ENCODE measurements at regions not wholly inside any gene's neighbourhood (a gene's known extent, or its start where the extent isn't known, plus 50 kb on each side); places are given as distances from the start of the nearest gene placed in this dataset.

DNA sequence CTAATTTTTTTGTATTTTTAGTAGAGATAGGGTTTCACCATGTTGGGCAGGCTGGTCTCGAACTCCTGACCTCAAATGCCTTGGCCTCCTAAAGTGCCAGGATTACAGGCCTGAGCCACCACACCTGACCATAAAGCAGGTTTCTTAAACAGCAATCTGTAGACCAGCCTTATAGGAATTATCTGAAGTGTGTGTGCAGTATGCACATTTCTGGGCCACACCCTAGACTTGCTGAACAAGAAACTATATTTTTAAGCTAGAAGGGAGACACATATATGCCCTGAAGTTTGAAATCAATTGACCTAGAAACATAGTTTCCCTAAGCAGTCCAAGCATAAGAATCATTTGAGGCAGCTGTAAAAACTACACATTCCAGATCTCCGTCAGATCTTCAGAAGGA lies 805.7 kb downstream of the TUSC7 start:
- no peak overlapping the region for H3K27ac ChIP-seq (replicated peaks)

GRCh38 chr3:117518364-117518763 lies 808.8 kb downstream of the TUSC7 start:
- H3K27ac ChIP-seq (replicated peaks), result no peak overlapping the region
- H3K27me3 ChIP-seq (ENCODE audit: low read depth), result no peaks in the 10 kb centered on the region
- no peaks in the 10 kb centered on the region for H3K9me3 ChIP-seq (replicated peaks)
- intact Hi-C loops (cut with micrococcal nuclease), result no loop called here
- no peak for DNase-seq
- no peak overlapping the region for H3K4me3 ChIP-seq
- H3K36me3 ChIP-seq, result no peaks in the 10 kb centered on the region
- H3K4me1 ChIP-seq, result no peaks in the 10 kb centered on the region
- no peak for TF ChIP-seq CTCF (IDR thresholded peaks at IDR 0.05; ENCODE audit: borderline replicate concordance)

More for the DNA sequence above, 805.7 kb downstream of the TUSC7 start:
- H3K36me3 ChIP-seq, result no peaks in the 10 kb centered on the region
- intact Hi-C loops (cut with micrococcal nuclease), result no loop called here
- no peaks in the 10 kb centered on the region for H3K9me3 ChIP-seq (replicated peaks)
- no peak for DNase-seq
- H3K4me3 ChIP-seq, result no peak overlapping the region
- H3K27me3 ChIP-seq (ENCODE audit: low read depth), result no peaks in the 10 kb centered on the region
- no peaks in the 10 kb centered on the region for H3K4me1 ChIP-seq
- TF ChIP-seq CTCF (IDR thresholded peaks at IDR 0.05; ENCODE audit: borderline replicate concordance), result no peak

- intact Hi-C loops (cut with micrococcal nuclease), result no loop called here
- Histone ChIP-seq H3K27me3 (ENCODE audit: low read depth) (no peaks in the 10 kb centered on the region), H3K4me1 (no peaks in the 10 kb centered on the region), H3K4me3 (no peak overlapping the region), H3K27ac (replicated peaks) (no peak overlapping the region), H3K9me3 (replicated peaks) (no peaks in the 10 kb centered on the region), H3K36me3 (no peaks in the 10 kb centered on the region)
- no peak for DNase-seq
- TF ChIP-seq CTCF (IDR thresholded peaks at IDR 0.05; ENCODE audit: borderline replicate concordance), result no peak
These were observed 810.2 kb downstream of the TUSC7 start for GRCh38 chr3:117519776-117520175.

- intact Hi-C loops (cut with micrococcal nuclease), result no loop called here
- H3K9me3 ChIP-seq (replicated peaks), result no peaks in the 10 kb centered on the region
- H3K4me3 ChIP-seq, result no peak overlapping the region
- no peaks in the 10 kb centered on the region for H3K4me1 ChIP-seq
- no peak for DNase-seq
- no peak for TF ChIP-seq CTCF (IDR thresholded peaks at IDR 0.05; ENCODE audit: borderline replicate concordance)
- H3K36me3 ChIP-seq, result no peaks in the 10 kb centered on the region
- H3K27me3 ChIP-seq (ENCODE audit: low read depth), result no peaks in the 10 kb centered on the region
- no peak overlapping the region for H3K27ac ChIP-seq (replicated peaks)
These were observed 811.0 kb downstream of the TUSC7 start for GRCh38 chr3:117520582-117520981.

DNA sequence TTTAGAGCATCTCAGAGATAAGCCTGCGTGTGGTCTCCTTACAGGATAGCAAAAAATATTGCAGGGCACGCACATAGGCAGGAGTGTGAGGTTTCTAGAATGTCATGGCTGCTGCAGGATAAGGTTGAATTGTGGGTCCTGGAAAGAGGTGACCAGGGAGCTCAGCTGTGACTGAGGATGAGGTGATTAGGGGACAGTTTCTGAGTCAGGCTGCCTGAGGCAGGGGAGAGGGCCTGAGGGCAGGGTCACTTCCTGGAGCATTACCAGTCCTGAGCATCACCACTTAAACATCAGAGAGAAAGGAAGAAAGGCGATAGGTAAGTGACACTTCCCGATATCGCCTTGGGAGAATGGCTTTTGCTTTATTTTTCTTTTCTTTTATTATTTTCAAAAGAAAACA lies 813.8 kb downstream of the TUSC7 start:
- DNase-seq, result no peak
- H3K27ac ChIP-seq (replicated peaks), result no peak overlapping the region
- H3K36me3 ChIP-seq, result no peaks in the 10 kb centered on the region
- H3K9me3 ChIP-seq (replicated peaks), result peaks cover 4% of the 10 kb centered on the region
- TF ChIP-seq CTCF (IDR thresholded peaks at IDR 0.05; ENCODE audit: borderline replicate concordance), result no peak
- no peak overlapping the region for H3K4me3 ChIP-seq
- H3K27me3 ChIP-seq (ENCODE audit: low read depth), result no peaks in the 10 kb centered on the region
- H3K4me1 ChIP-seq, result no peaks in the 10 kb centered on the region
- intact Hi-C loops (cut with micrococcal nuclease), result no loop called here

GRCh38 chr3:117524890-117525289 lies 815.3 kb downstream of the TUSC7 start:
- no peak overlapping the region for H3K27ac ChIP-seq (replicated peaks)
- no peaks in the 10 kb centered on the region for H3K4me1 ChIP-seq
- H3K4me3 ChIP-seq, result no peak overlapping the region
- no peaks in the 10 kb centered on the region for H3K27me3 ChIP-seq (ENCODE audit: low read depth)
- DNase-seq, result no peak
- no peak for TF ChIP-seq CTCF (IDR thresholded peaks at IDR 0.05; ENCODE audit: borderline replicate concordance)
- H3K36me3 ChIP-seq, result no peaks in the 10 kb centered on the region
- intact Hi-C loops (cut with micrococcal nuclease), result no loop called here
- peaks cover 8% of the 10 kb centered on the region for H3K9me3 ChIP-seq (replicated peaks)
